ENCODE measurements at regions not wholly inside any gene's neighbourhood (a gene's known extent, or its start where the extent isn't known, plus 50 kb on each side); places are given as distances from the start of the nearest gene placed in this dataset.

DNA sequence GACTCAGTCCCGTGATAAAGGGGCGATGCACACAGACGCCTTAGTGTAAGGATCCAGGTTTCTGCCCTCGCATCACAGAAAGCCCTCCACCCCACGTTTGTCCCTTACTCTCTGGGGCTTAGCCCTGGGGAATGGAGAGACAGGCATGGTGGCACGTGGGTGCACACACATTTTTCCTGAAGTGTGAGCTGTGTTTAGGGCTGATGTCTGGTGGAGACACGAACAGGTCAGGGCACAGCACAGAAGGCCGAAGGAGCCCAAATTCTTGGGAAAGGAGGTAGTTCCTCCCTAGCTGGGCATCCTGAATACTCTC, 84.3 kb upstream of the DHRSX start:
- no peak for DNase-seq
- no peak overlapping the region for H3K27ac ChIP-seq (ENCODE audit: low read length)

DNA sequence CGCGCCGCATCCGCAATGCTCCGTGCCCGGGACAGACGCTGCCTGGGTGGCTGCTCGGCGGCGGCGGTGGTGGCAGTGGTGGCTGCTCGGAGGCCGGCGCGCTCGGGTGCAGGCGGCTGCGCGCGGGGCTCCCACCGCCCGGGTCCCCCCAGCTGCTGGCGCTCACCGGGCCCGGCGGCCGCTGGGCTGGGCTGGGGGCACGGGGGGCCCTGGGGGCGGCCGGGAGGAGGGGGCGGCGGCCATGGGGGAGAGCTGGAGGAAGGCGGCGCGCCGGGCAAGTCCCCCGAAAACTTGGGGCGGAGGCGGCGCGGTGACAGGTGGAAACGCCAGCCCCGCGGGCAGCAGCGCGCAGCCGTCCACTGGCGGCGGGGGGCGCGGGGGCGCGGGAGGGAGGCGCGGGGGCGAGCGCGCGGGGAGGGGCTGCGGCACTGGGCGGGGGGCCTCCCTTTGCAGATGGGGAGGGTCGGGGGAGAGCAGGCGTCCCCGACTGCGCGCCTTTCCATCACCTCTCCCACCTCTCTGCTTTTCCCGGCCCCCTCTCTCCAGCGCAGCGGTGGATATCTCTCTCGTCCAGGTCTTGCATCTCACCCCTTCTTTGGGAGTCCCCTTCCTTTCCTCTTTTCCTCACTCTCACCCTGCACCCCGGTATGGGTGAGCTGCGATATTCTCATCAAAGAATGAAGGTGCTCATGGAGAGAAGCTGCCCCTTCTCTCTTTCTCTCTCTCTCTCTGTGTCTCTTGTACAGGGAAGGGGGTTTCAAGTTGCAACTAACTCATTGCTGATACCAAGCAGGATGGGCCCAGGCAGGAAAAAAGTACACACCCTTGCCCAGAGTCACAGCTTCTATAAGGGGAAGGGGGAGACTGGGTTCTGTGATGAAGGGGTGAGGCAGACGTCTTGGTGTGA, 83.7 kb upstream of the DHRSX start:
- H3K9me3 ChIP-seq (replicated peaks; ENCODE audit: control insufficient read depth, low read depth, low read length), result no peaks in the 10 kb centered on the region
- H3K27me3 ChIP-seq (ENCODE audit: control insufficient read depth, insufficient read depth, low read length), result peaks cover 46% of the 10 kb centered on the region
- 0% methylated on average over 31 of the region's 73 CpGs for WGBS (ENCODE audit: insufficient coverage)
- no peak overlapping the region for H3K4me3 ChIP-seq (ENCODE audit: low read length)
- no peaks in the 10 kb centered on the region for H3K4me1 ChIP-seq (ENCODE audit: control insufficient read depth, insufficient read depth, low read length)
- no peaks in the 10 kb centered on the region for H3K36me3 ChIP-seq (ENCODE audit: control insufficient read depth, insufficient read depth, low read length)
- no peak overlapping the region for H3K27ac ChIP-seq (ENCODE audit: low read length)
- DNase-seq, result no peak

More for the DNA sequence above, 84.3 kb upstream of the DHRSX start:
- Histone ChIP-seq H3K36me3 (ENCODE audit: control insufficient read depth, insufficient read depth, low read length) (no peaks in the 10 kb centered on the region), H3K9me3 (replicated peaks; ENCODE audit: control insufficient read depth, low read depth, low read length) (no peaks in the 10 kb centered on the region), H3K4me1 (ENCODE audit: control insufficient read depth, insufficient read depth, low read length) (no peaks in the 10 kb centered on the region), H3K27me3 (ENCODE audit: control insufficient read depth, insufficient read depth, low read length) (peaks cover 46% of the 10 kb centered on the region), H3K4me3 (ENCODE audit: low read length) (no peak overlapping the region)
- WGBS (ENCODE audit: insufficient coverage), result 0% methylated on average over 1 of the region's 8 CpGs

DNA sequence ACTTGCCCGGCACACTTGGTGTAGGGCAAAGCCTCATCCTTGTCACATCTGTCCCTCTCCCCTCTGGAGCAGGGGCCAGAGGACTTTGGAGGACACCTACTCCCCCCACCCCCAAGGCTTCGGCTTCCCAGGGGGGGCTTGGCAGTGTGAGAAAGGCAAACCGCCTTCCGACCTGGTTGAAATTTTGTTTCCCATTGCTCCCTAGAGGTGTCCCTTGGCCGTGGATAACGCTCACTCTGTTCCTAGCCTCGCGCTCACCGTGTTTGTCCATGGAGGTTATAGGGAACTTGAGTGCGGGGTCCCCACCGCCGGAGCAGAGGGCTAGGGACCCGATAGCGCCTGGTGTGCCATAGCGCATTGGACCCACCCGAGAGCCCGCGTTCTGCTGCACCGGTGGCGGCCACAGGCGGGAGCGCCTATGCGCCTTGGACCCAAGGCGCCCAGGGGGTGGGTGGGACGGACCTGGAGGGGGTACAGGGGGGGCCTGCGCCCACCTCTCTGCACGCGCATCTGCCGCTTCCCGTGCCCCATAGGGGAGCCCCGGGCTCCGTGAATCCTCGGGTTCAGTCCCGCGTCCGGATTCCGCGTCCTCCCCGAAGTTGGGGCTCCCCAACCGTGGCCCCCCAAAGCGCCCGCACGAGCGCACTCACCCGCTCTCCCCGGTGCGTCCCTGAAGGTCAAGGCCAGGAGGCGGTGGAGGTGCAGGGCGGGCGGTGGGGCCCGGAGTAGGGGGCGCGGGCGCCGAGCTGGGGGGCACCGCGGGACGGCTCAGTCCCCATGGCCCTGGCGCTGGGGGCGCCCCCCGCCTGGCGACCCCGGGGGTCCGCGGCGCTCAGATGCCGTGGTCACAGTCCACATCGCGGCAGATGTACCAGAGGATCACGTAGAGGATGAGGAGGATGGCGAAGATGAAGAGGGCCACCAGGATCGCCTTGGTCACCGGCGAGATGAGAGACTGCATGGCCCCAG, 82.7 kb upstream of the DHRSX start:
- no peak overlapping the region for H3K4me3 ChIP-seq (ENCODE audit: low read length)
- no peaks in the 10 kb centered on the region for H3K9me3 ChIP-seq (replicated peaks; ENCODE audit: control insufficient read depth, low read depth, low read length)
- DNase-seq, result no peak
- 2% methylated on average over 63 of the region's 74 CpGs for WGBS (ENCODE audit: insufficient coverage)
- no peak overlapping the region for H3K27ac ChIP-seq (ENCODE audit: low read length)
- peaks cover 48% of the 10 kb centered on the region for H3K27me3 ChIP-seq (ENCODE audit: control insufficient read depth, insufficient read depth, low read length)
- no peaks in the 10 kb centered on the region for H3K36me3 ChIP-seq (ENCODE audit: control insufficient read depth, insufficient read depth, low read length)
- H3K4me1 ChIP-seq (ENCODE audit: control insufficient read depth, insufficient read depth, low read length), result no peaks in the 10 kb centered on the region

DNA sequence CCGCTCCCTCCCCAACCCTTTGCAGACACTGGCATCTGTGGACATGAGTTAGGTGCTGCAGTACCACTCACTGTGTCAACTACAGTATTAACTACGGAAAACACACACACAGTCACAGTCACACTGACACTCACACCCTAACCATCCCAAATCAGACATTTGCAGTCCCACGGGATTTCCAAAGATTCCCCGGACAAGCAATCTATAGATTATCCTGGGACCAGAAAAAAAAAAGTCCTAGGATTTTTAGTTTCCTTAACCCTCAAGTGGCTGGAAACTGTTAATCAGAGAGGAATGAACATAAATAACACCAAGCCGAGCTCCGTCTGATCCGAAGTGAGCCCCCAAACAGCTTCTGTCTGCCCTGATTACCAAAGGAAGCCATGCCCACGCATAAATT, 81.9 kb upstream of the DHRSX start:
- no peak overlapping the region for H3K27ac ChIP-seq (ENCODE audit: low read length)
- H3K4me3 ChIP-seq (ENCODE audit: low read length), result no peak overlapping the region
- no peaks in the 10 kb centered on the region for H3K9me3 ChIP-seq (replicated peaks; ENCODE audit: control insufficient read depth, low read depth, low read length)
- DNase-seq, result no peak
- peaks cover 48% of the 10 kb centered on the region for H3K27me3 ChIP-seq (ENCODE audit: control insufficient read depth, insufficient read depth, low read length)
- H3K36me3 ChIP-seq (ENCODE audit: control insufficient read depth, insufficient read depth, low read length), result no peaks in the 10 kb centered on the region
- H3K4me1 ChIP-seq (ENCODE audit: control insufficient read depth, insufficient read depth, low read length), result no peaks in the 10 kb centered on the region
- 23% methylated on average over 8 of the region's 8 CpGs for WGBS (ENCODE audit: insufficient coverage)

DNA sequence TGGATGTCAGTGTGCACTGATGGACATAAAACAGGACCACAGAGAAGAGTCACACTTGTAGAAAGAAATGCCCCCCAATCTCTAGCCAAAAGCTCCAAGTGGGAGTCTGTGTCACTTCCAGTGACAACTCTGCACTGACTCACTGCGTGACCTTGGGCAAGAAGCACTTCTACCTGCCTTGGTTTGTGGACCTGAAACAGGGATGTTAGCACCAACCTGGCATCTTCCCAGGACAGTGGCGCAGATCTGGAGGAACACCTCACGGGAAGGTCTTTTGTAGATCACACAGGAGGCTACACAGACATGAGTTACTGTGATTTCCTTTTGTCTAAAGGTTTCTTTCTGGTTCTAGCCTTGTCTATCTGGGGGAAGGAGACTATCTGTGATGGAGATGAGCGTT, 80.5 kb upstream of the DHRSX start:
- DNase-seq, result no peak
- no peak overlapping the region for H3K4me3 ChIP-seq (ENCODE audit: low read length)
- H3K9me3 ChIP-seq (replicated peaks; ENCODE audit: control insufficient read depth, low read depth, low read length), result no peaks in the 10 kb centered on the region
- no peak overlapping the region for H3K27ac ChIP-seq (ENCODE audit: low read length)
- WGBS (ENCODE audit: insufficient coverage), result 90% methylated on average over 3 of the region's 4 CpGs
- peaks cover 48% of the 10 kb centered on the region for H3K27me3 ChIP-seq (ENCODE audit: control insufficient read depth, insufficient read depth, low read length)
- H3K4me1 ChIP-seq (ENCODE audit: control insufficient read depth, insufficient read depth, low read length), result no peaks in the 10 kb centered on the region
- H3K36me3 ChIP-seq (ENCODE audit: control insufficient read depth, insufficient read depth, low read length), result no peaks in the 10 kb centered on the region

DNA sequence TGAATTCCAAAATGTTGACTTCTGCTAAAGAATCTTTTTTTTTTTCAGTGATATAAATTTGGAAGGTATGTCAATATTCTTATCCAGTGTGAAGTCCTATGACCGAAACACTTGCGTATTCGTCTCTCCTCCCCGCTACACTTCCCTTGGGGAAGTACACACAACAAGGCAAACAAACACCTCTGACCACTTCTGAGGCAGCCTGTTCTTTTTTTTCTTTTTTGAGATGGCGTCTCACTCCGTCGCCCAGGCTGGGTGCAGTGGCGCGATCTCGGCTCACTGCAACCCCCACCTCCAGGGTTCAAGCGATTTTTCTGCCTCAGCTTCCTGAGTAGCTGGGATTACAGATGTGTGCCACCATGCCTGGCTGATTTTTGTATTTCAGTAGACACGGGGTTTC, 78.1 kb upstream of the DHRSX start:
- H3K4me1 ChIP-seq (ENCODE audit: control insufficient read depth, insufficient read depth, low read length), result no peaks in the 10 kb centered on the region
- WGBS (ENCODE audit: insufficient coverage), result 77% methylated on average over 3 of the region's 12 CpGs
- DNase-seq, result no peak
- H3K27ac ChIP-seq (ENCODE audit: low read length), result no peak overlapping the region
- no peak overlapping the region for H3K4me3 ChIP-seq (ENCODE audit: low read length)
- H3K27me3 ChIP-seq (ENCODE audit: control insufficient read depth, insufficient read depth, low read length), result peaks cover 29% of the 10 kb centered on the region
- H3K9me3 ChIP-seq (replicated peaks; ENCODE audit: control insufficient read depth, low read depth, low read length), result no peaks in the 10 kb centered on the region
- H3K36me3 ChIP-seq (ENCODE audit: control insufficient read depth, insufficient read depth, low read length), result no peaks in the 10 kb centered on the region

DNA sequence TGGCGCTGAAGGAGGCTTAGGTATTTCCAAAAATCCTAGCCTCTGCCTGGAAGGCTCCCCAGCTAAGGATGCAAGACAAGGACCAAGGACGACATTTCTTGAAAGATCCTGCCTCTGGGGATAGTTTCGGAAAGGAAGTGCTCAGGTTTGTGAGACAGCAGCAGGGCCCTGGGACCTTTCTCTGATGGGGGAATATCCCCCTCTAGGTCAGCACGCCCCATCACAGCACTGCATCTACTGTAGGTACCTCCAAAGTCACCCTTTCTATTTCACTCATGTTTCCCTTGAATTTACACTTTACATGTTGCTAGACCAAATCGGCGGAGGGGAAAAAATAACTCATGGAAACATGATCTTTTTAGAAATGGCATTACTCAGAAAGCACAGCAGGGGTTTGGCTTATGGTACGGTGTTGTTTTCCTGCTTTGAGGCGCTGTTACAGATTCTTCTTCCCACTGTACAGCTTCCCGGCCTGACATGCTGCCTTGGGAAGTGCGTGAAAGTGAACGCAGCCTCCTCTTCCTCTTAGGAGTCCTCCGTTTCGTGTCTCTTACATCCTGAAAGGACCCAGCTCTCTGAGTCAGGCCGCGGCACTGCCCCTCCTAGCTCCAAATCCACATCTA, 77.2 kb upstream of the DHRSX start:
- peak; percentile 80 for DNase-seq
- Histone ChIP-seq H3K4me3 (ENCODE audit: low read length) (no peak overlapping the region), H3K27me3 (ENCODE audit: control insufficient read depth, insufficient read depth, low read length) (peaks cover 21% of the 10 kb centered on the region), H3K9me3 (replicated peaks; ENCODE audit: control insufficient read depth, low read depth, low read length) (no peaks in the 10 kb centered on the region), H3K4me1 (ENCODE audit: control insufficient read depth, insufficient read depth, low read length) (no peaks in the 10 kb centered on the region), H3K27ac (ENCODE audit: low read length) (peak overlapping the region; percentile 43), H3K36me3 (ENCODE audit: control insufficient read depth, insufficient read depth, low read length) (no peaks in the 10 kb centered on the region)
- WGBS (ENCODE audit: insufficient coverage), result 30% methylated on average over 3 of the region's 15 CpGs

DNA sequence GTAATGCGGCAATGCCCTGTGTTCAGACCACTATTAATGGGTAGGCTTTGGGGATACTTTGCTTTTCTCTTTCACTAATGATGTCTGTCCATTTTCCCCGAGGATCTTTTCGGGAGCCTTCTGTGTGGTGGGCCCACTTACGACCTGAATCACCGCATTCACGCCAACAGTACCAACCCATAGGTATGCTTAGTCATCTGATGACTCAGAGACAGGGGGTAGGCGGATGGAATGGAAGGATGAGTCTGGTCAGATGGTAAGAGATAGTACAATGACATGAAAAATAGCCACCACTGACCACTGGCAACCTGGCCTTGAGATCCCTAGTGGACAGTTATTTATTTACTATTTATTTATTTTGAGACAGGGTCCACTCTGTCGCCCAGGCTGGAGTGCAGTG, 76.0 kb upstream of the DHRSX start:
- peaks cover 12% of the 10 kb centered on the region for H3K27me3 ChIP-seq (ENCODE audit: control insufficient read depth, insufficient read depth, low read length)
- H3K36me3 ChIP-seq (ENCODE audit: control insufficient read depth, insufficient read depth, low read length), result no peaks in the 10 kb centered on the region
- WGBS (ENCODE audit: insufficient coverage), result 80% methylated on average over 1 of the region's 8 CpGs
- no peak overlapping the region for H3K27ac ChIP-seq (ENCODE audit: low read length)
- H3K4me3 ChIP-seq (ENCODE audit: low read length), result no peak overlapping the region
- no peaks in the 10 kb centered on the region for H3K4me1 ChIP-seq (ENCODE audit: control insufficient read depth, insufficient read depth, low read length)
- no peaks in the 10 kb centered on the region for H3K9me3 ChIP-seq (replicated peaks; ENCODE audit: control insufficient read depth, low read depth, low read length)
- DNase-seq, result no peak

DNA sequence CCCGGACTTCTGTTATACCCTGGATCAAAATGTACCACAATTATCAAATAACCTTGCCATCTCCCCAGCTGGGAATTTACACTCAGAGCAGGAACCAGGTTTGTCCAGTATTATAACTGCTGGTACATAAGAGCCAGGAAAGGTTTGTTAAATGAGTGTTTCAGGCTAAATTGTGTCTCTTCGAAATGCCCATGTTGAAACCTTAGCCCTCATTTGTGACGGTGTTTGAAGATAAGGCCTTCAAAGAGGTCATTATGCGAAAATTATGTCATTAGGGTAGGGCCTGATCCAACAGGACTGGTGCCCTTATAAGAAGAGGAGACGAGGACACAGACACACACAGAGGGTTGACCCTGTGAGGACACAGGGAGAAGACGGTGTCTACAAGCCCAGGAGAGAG, 73.5 kb upstream of the DHRSX start:
- H3K4me3 ChIP-seq (ENCODE audit: low read length), result no peak overlapping the region
- no peaks in the 10 kb centered on the region for H3K9me3 ChIP-seq (replicated peaks; ENCODE audit: control insufficient read depth, low read depth, low read length)
- peaks cover 4% of the 10 kb centered on the region for H3K27me3 ChIP-seq (ENCODE audit: control insufficient read depth, insufficient read depth, low read length)
- DNase-seq, result no peak
- 84% methylated on average over 4 of the region's 6 CpGs for WGBS (ENCODE audit: insufficient coverage)
- no peaks in the 10 kb centered on the region for H3K36me3 ChIP-seq (ENCODE audit: control insufficient read depth, insufficient read depth, low read length)
- H3K27ac ChIP-seq (ENCODE audit: low read length), result no peak overlapping the region
- H3K4me1 ChIP-seq (ENCODE audit: control insufficient read depth, insufficient read depth, low read length), result no peaks in the 10 kb centered on the region

DNA sequence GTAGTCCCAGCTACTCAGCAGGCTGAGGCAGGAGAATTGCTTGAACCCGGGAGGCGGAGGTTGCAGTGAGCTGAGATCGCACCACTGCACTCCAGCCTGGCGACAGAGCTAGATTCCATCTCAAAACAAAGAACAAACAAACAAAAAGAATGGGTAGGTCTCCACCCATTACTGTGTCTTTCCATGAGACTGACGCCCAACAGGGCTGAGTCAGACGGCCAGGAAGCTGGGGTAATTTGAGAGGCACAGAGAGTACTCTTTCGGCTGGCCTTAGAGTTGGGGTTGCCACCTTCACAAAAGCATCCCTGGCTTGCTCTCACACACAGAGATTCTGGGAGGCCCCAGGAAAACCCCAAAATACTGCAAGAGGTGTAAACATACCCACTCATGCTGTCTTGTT, 72.0 kb upstream of the DHRSX start:
- Histone ChIP-seq H3K27me3 (ENCODE audit: control insufficient read depth, insufficient read depth, low read length) (peaks cover 3% of the 10 kb centered on the region), H3K36me3 (ENCODE audit: control insufficient read depth, insufficient read depth, low read length) (no peaks in the 10 kb centered on the region), H3K4me3 (ENCODE audit: low read length) (no peak overlapping the region), H3K4me1 (ENCODE audit: control insufficient read depth, insufficient read depth, low read length) (no peaks in the 10 kb centered on the region), H3K9me3 (replicated peaks; ENCODE audit: control insufficient read depth, low read depth, low read length) (no peaks in the 10 kb centered on the region), H3K27ac (ENCODE audit: low read length) (no peak overlapping the region)
- no CpG with 5 or more reads among the region's 7 CpGs for WGBS (ENCODE audit: insufficient coverage)
- DNase-seq, result no peak
